ENCODE measurements at regions not wholly inside any gene's neighbourhood (a gene's known extent, or its start where the extent isn't known, plus 50 kb on each side); places are given as distances from the start of the nearest gene placed in this dataset.

DNA sequence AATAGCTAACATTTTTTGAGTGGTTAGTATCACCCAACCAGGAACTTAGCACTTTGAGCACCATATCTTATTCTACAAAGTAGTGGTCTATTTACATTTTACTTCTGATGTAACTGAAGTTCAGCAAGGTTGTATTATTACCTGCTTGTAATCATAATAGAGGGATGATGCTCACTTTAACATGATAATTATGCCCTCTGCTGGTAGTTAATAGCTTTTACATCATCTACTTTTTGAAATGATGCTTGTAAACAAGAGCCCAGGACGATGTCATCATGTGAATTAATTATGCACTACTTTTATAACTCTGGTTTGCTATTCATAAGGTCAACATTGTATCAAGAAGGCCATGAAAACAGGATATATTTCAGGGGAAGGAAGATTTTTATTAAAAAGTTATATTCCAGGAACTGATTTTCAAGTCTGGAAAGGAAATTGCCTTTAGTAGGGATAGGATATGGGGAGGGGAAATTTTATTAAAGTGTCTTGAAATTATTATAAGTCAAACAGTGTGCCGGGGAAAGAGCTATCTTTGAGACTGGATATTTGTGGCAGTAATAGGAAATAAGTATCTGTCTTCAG, 80.3 kb upstream of the SCIN start:
- Histone ChIP-seq H3K9me3 (ENCODE audit: low read length) (no peaks in the 10 kb centered on the region), H3K4me3 (ENCODE audit: low read length) (no peak overlapping the region), H3K27me3 (ENCODE audit: insufficient read depth, low read depth, low read length) (no peaks in the 10 kb centered on the region), H3F3A (ENCODE audit: insufficient read depth, low read length, poor library complexity, severe bottlenecking) (no peaks in the 10 kb centered on the region), H2AFZ (ENCODE audit: low read depth, low read length) (no peak overlapping the region), H3K9me2 (ENCODE audit: insufficient read depth, low read length) (no peaks in the 10 kb centered on the region), H4K20me1 (ENCODE audit: insufficient read depth) (no peaks in the 10 kb centered on the region), H3K79me2 (replicated peaks; ENCODE audit: insufficient read depth, low read length) (no peaks in the 10 kb centered on the region), H3K36me3 (ENCODE audit: insufficient read depth, low read length) (no peaks in the 10 kb centered on the region), H3K9ac (ENCODE audit: low read length) (no peak overlapping the region), H3K4me2 (ENCODE audit: low read length) (no peak overlapping the region), H3K27ac (ENCODE audit: low read length) (no peak overlapping the region)
- no peak for TF ChIP-seq MXI1 (conservative IDR thresholded peaks at IDR 0.05; ENCODE audit: poor library complexity, severe bottlenecking)
- TF ChIP-seq, protein P1, sequence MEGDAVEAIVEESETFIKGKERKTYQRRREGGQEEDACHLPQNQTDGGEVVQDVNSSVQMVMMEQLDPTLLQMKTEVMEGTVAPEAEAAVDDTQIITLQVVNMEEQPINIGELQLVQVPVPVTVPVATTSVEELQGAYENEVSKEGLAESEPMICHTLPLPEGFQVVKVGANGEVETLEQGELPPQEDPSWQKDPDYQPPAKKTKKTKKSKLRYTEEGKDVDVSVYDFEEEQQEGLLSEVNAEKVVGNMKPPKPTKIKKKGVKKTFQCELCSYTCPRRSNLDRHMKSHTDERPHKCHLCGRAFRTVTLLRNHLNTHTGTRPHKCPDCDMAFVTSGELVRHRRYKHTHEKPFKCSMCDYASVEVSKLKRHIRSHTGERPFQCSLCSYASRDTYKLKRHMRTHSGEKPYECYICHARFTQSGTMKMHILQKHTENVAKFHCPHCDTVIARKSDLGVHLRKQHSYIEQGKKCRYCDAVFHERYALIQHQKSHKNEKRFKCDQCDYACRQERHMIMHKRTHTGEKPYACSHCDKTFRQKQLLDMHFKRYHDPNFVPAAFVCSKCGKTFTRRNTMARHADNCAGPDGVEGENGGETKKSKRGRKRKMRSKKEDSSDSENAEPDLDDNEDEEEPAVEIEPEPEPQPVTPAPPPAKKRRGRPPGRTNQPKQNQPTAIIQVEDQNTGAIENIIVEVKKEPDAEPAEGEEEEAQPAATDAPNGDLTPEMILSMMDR (IDR thresholded peaks at IDR 0.05; ENCODE audit: poor library complexity, severe bottlenecking): peak; percentile 70
- TF ChIP-seq EP300 (conservative IDR thresholded peaks at IDR 0.05; ENCODE audit: poor library complexity, severe bottlenecking): no peak
- TF ChIP-seq POLR2AphosphoS5 (IDR thresholded peaks at IDR 0.05): no peak
- TF ChIP-seq SMC3 (conservative IDR thresholded peaks at IDR 0.05; ENCODE audit: poor library complexity): peak; percentile 82
- peak; percentile 73 for TF ChIP-seq RAD21 (conservative IDR thresholded peaks at IDR 0.05)
- no peak for TF ChIP-seq TAF1 (IDR thresholded peaks at IDR 0.05; ENCODE audit: low read depth)
- TF ChIP-seq, protein P2, sequence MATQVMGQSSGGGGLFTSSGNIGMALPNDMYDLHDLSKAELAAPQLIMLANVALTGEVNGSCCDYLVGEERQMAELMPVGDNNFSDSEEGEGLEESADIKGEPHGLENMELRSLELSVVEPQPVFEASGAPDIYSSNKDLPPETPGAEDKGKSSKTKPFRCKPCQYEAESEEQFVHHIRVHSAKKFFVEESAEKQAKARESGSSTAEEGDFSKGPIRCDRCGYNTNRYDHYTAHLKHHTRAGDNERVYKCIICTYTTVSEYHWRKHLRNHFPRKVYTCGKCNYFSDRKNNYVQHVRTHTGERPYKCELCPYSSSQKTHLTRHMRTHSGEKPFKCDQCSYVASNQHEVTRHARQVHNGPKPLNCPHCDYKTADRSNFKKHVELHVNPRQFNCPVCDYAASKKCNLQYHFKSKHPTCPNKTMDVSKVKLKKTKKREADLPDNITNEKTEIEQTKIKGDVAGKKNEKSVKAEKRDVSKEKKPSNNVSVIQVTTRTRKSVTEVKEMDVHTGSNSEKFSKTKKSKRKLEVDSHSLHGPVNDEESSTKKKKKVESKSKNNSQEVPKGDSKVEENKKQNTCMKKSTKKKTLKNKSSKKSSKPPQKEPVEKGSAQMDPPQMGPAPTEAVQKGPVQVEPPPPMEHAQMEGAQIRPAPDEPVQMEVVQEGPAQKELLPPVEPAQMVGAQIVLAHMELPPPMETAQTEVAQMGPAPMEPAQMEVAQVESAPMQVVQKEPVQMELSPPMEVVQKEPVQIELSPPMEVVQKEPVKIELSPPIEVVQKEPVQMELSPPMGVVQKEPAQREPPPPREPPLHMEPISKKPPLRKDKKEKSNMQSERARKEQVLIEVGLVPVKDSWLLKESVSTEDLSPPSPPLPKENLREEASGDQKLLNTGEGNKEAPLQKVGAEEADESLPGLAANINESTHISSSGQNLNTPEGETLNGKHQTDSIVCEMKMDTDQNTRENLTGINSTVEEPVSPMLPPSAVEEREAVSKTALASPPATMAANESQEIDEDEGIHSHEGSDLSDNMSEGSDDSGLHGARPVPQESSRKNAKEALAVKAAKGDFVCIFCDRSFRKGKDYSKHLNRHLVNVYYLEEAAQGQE (IDR thresholded peaks at IDR 0.05; ENCODE audit: borderline replicate concordance): no peak
- no peak for TF ChIP-seq EZH2 (IDR thresholded peaks at IDR 0.05; ENCODE audit: borderline replicate concordance, insufficient read depth, low read length, poor library complexity, severe bottlenecking)

DNA sequence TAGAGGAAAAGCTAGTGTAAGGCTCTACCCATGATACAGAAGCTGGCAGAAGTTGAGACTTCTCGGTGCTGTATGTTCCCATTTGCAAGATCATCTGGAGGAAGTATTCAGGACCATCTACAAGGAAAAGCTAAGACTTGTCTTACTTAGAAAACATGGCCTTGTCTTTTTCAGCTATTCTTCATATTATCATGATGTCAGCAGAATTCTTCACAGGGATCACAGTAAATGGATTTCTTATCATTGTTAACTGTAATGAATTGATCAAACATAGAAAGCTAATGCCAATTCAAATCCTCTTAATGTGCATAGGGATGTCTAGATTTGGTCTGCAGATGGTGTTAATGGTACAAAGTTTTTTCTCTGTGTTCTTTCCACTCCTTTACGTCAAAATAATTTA, 79.6 kb upstream of the SCIN start:
- no peaks in the 10 kb centered on the region for H3K79me2 ChIP-seq (replicated peaks; ENCODE audit: insufficient read depth, low read length)
- H3K9ac ChIP-seq (ENCODE audit: low read length): no peak overlapping the region
- no peak overlapping the region for H3K4me3 ChIP-seq (ENCODE audit: low read length)
- no peaks in the 10 kb centered on the region for H3K9me2 ChIP-seq (ENCODE audit: insufficient read depth, low read length)
- H3K9me3 ChIP-seq (ENCODE audit: low read length): no peaks in the 10 kb centered on the region
- no peaks in the 10 kb centered on the region for H4K20me1 ChIP-seq (ENCODE audit: insufficient read depth)
- H2AFZ ChIP-seq (ENCODE audit: low read depth, low read length): no peak overlapping the region
- H3K27me3 ChIP-seq (ENCODE audit: insufficient read depth, low read depth, low read length): no peaks in the 10 kb centered on the region
- no peak overlapping the region for H3K4me2 ChIP-seq (ENCODE audit: low read length)
- H3K27ac ChIP-seq (ENCODE audit: low read length): no peak overlapping the region
- no peaks in the 10 kb centered on the region for H3K36me3 ChIP-seq (ENCODE audit: insufficient read depth, low read length)
- H3F3A ChIP-seq (ENCODE audit: insufficient read depth, low read length, poor library complexity, severe bottlenecking): no peaks in the 10 kb centered on the region
- TF ChIP-seq MXI1 (conservative IDR thresholded peaks at IDR 0.05; ENCODE audit: poor library complexity, severe bottlenecking): no peak
- TF ChIP-seq TAF1 (IDR thresholded peaks at IDR 0.05; ENCODE audit: low read depth): no peak
- no peak for TF ChIP-seq POLR2AphosphoS5 (IDR thresholded peaks at IDR 0.05)
- TF ChIP-seq, protein P2 (IDR thresholded peaks at IDR 0.05; ENCODE audit: borderline replicate concordance): no peak
- TF ChIP-seq EP300 (conservative IDR thresholded peaks at IDR 0.05; ENCODE audit: poor library complexity, severe bottlenecking): no peak
- TF ChIP-seq EZH2 (IDR thresholded peaks at IDR 0.05; ENCODE audit: borderline replicate concordance, insufficient read depth, low read length, poor library complexity, severe bottlenecking): no peak
- TF ChIP-seq RAD21 (conservative IDR thresholded peaks at IDR 0.05): no peak
- TF ChIP-seq, protein P1 (IDR thresholded peaks at IDR 0.05; ENCODE audit: poor library complexity, severe bottlenecking): no peak
- no peak for TF ChIP-seq SMC3 (conservative IDR thresholded peaks at IDR 0.05; ENCODE audit: poor library complexity)
